Keratinocyte (primary cell): ENCODE measurements at regions not wholly inside any gene's neighbourhood (a gene's known extent, or its start where the extent isn't known, plus 50 kb on each side); places are given as distances from the start of the nearest gene placed in this dataset.

Experiments
- EZH2 ChIP-seq: IDR thresholded peaks from one replicate; pipeline ENCODE4 v1.6.1; 2012; ENCODE audit warnings: inconsistent platforms, mild to moderate bottlenecking, low read length, moderate library complexity
- TF ChIP-seq, protein P1 (sequence below), 3 experiments: IDR thresholded peaks in 1 of 3; conservative IDR thresholded peaks in 1 of 3; optimal IDR thresholded peaks in 1 of 3; 2 replicates in 2 of 3; 3 replicates in 1 of 3; pipeline versions ENCODE3 to v1.5.1; 2011; ENCODE audit warnings: low read length in 3 of 3, mild to moderate bottlenecking in 3 of 3, moderate library complexity in 2 of 3, control low read depth in 1 of 3, inconsistent platforms in 1 of 3; ENCODE audit not compliant: insufficient read depth in 2 of 3; ENCODE audit errors: extremely low read depth in 1 of 3

- no peak for TF ChIP-seq EZH2
- TF ChIP-seq, protein P1, sequence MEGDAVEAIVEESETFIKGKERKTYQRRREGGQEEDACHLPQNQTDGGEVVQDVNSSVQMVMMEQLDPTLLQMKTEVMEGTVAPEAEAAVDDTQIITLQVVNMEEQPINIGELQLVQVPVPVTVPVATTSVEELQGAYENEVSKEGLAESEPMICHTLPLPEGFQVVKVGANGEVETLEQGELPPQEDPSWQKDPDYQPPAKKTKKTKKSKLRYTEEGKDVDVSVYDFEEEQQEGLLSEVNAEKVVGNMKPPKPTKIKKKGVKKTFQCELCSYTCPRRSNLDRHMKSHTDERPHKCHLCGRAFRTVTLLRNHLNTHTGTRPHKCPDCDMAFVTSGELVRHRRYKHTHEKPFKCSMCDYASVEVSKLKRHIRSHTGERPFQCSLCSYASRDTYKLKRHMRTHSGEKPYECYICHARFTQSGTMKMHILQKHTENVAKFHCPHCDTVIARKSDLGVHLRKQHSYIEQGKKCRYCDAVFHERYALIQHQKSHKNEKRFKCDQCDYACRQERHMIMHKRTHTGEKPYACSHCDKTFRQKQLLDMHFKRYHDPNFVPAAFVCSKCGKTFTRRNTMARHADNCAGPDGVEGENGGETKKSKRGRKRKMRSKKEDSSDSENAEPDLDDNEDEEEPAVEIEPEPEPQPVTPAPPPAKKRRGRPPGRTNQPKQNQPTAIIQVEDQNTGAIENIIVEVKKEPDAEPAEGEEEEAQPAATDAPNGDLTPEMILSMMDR (optimal IDR thresholded peaks at IDR 0.05 in 1 of 3, IDR thresholded peaks at IDR 0.05 in 1 of 3, conservative IDR thresholded peaks at IDR 0.05 in 1 of 3; ENCODE audit: extremely low read depth in 1 of 3, insufficient read depth in 2 of 3, low read length in 3 of 3), result no peak
Observed at GRCh38 chr18:41024792-41025191, 930.2 kb upstream of the PIK3C3 start.
